GM12878 (cell line): ENCODE measurements at regions not wholly inside any gene's neighbourhood (a gene's known extent, or its start where the extent isn't known, plus 50 kb on each side); places are given as distances from the start of the nearest gene placed in this dataset.

Source experiments
- ATAC-seq: fragments of 200-7000 bp; cut with Tn5 transposase; 3 replicates; pipeline ENCODE4 v1.9.1; 2020; ENCODE audit warnings: mild to moderate bottlenecking, moderate library complexity
- BruUV-seq: library from RNA; stranded (reverse); fragments of 400-500 nt; replicated peaks from 2 replicates; lab custom pipeline; 2021; lab: Mats Ljungman, UMichigan
- CTCF ChIA-PET: fragments of 300-600 bp; sonication (Branson Sonifier 250); formaldehyde crosslinking; extraction: SDS; loops from one replicate; lab custom pipeline; 2021; ENCODE audit warnings: inconsistent platforms; lab: Yijun Ruan, JAX
- POLR2A ChIA-PET: fragments of 350-600 bp; formaldehyde crosslinking; extraction: SDS; loops from one replicate; lab custom pipeline; 2021; ENCODE audit warnings: inconsistent platforms; lab: Charles Lee
- RAD21 ChIA-PET: fragments of 300-600 bp; sonication (Branson Sonifier 250); formaldehyde crosslinking; loops from one replicate; lab custom pipeline; 2023; ENCODE audit warnings: antibody characterized with exemption; ENCODE audit not compliant: unreplicated experiment; lab: Charles Lee
- SMC1A ChIA-PET: fragments of 300-600 bp; sonication (Branson Sonifier 250); formaldehyde crosslinking; loops from one replicate; lab custom pipeline; 2023; ENCODE audit not compliant: unreplicated experiment, uncharacterized antibody; lab: Charles Lee
- DNase-seq: peaks from one replicate; pipeline ENCODE4 v3.0.0-alpha.2; 2011; ENCODE audit warnings: low read depth, low spot score
- FAIRE-seq: peaks from 3 replicates; lab custom pipeline; 2011; peaks lifted over from hg19 to GRCh38; lab: Jason Lieb, UNC
- H2AFZ ChIP-seq: 2 replicates; pipeline ENCODE4 v1.6.0; 2011; ENCODE audit warnings: low read depth, low read length, control low read depth; ENCODE audit not compliant: control insufficient read depth
- H3K27ac ChIP-seq: 2 replicates; pipeline ENCODE4 v1.5.1; 2011; ENCODE audit warnings: control low read depth; ENCODE audit not compliant: control insufficient read depth, insufficient read depth
- H3K27me3 ChIP-seq, 2 experiments: replicated peaks in 1 of 2; 2 replicates each; pipeline versions ENCODE4 v1.6.0 to v1.6.1; 2011; ENCODE audit warnings: low read length in 1 of 2; ENCODE audit not compliant: control insufficient read depth in 2 of 2, insufficient read depth in 2 of 2
- H3K36me3 ChIP-seq, 2 experiments: 2 replicates each; pipeline ENCODE4 v1.5.1; 2011; ENCODE audit warnings: low read length in 1 of 2; ENCODE audit not compliant: control insufficient read depth in 2 of 2, insufficient read depth in 2 of 2
- H3K4me1 ChIP-seq: 2 replicates; pipeline ENCODE4 v1.6.1; 2011; ENCODE audit warnings: mild to moderate bottlenecking, low read length, moderate library complexity, mixed read lengths; ENCODE audit not compliant: control insufficient read depth, insufficient read depth
- H3K4me2 ChIP-seq: 2 replicates; pipeline ENCODE4 v1.6.0; 2011; ENCODE audit warnings: control low read depth; ENCODE audit not compliant: control insufficient read depth, insufficient read depth
- H3K4me3 ChIP-seq: fragments of 200-600 bp; sonication (generic); 2 replicates; pipeline ENCODE4 v1.5.1; 2016
- H3K79me2 ChIP-seq: 2 replicates; pipeline ENCODE4 v1.6.0; 2011; ENCODE audit warnings: low read length; ENCODE audit not compliant: control insufficient read depth, insufficient read depth
- H3K9ac ChIP-seq: 2 replicates; pipeline ENCODE4 v1.8.0; 2011; ENCODE audit warnings: low read length, control low read depth, mixed read lengths; ENCODE audit not compliant: control insufficient read depth, insufficient read depth
- H3K9me3 ChIP-seq: replicated peaks from 3 replicates; pipeline ENCODE4 v1.5.1; 2011; ENCODE audit warnings: mild to moderate bottlenecking, low read length; ENCODE audit not compliant: control insufficient read depth, insufficient read depth
- H4K20me1 ChIP-seq: 2 replicates; pipeline ENCODE4 v1.6.0; 2011; ENCODE audit not compliant: control insufficient read depth, insufficient read depth
- BHLHE40 ChIP-seq, 2 experiments: fragments of 450-650 bp in 1 of 2; IDR thresholded peaks; 2 replicates each; pipeline ENCODE4 v1.6.1; 2011 to 2017; ENCODE audit warnings: low read depth in 2 of 2, borderline replicate concordance in 1 of 2, improper control_type of control experiment in 1 of 2, low read length in 1 of 2, mild to moderate bottlenecking in 1 of 2
- BMI1 ChIP-seq: fragments of 450-650 bp; IDR thresholded peaks from 2 replicates; pipeline ENCODE4 v1.6.1; 2016; ENCODE audit warnings: mild to moderate bottlenecking, moderate library complexity, borderline replicate concordance
- CHD2 ChIP-seq: IDR thresholded peaks from 2 replicates; pipeline ENCODE4 v1.6.1; 2011; ENCODE audit warnings: low read depth, low read length, improper control_type of control experiment, borderline replicate concordance
- CREB1 ChIP-seq: IDR thresholded peaks from 2 replicates; pipeline ENCODE4 v1.6.1; 2012; ENCODE audit warnings: low read depth, mild to moderate bottlenecking, inconsistent platforms
- CUX1 ChIP-seq: IDR thresholded peaks from 2 replicates; pipeline ENCODE4 v1.6.1; 2012; ENCODE audit warnings: improper control_type of control experiment, low read depth, low read length; ENCODE audit not compliant: insufficient replicate concordance
- FOS ChIP-seq: IDR thresholded peaks from 3 replicates; pipeline ENCODE4 v1.6.1; 2011; ENCODE audit warnings: borderline replicate concordance; ENCODE audit not compliant: insufficient read length; ENCODE audit errors: extremely low read depth
- JUNB ChIP-seq: IDR thresholded peaks from 2 replicates; pipeline ENCODE4 v1.6.1; 2016; ENCODE audit warnings: antibody characterized with exemption, mild to moderate bottlenecking
- JUND ChIP-seq: IDR thresholded peaks from 2 replicates; pipeline ENCODE4 v1.6.1; 2012; ENCODE audit warnings: low read depth, mild to moderate bottlenecking, low read length, improper control_type of control experiment, moderate library complexity
- MEF2B ChIP-seq: fragments of 450-650 bp; IDR thresholded peaks from 2 replicates; pipeline ENCODE4 v1.6.1; 2018; ENCODE audit warnings: mild to moderate bottlenecking, moderate library complexity; ENCODE audit not compliant: partially characterized antibody, poor library complexity, severe bottlenecking
- MYB ChIP-seq: fragments of 150-350 bp; IDR thresholded peaks from 2 replicates; pipeline ENCODE4 v1.6.1; 2014; ENCODE audit warnings: mild to moderate bottlenecking, low read depth, low read length, borderline replicate concordance
- NFYA ChIP-seq: IDR thresholded peaks from 2 replicates; pipeline ENCODE4 v1.6.1; 2011; ENCODE audit warnings: low read depth, mild to moderate bottlenecking, low read length, improper control_type of control experiment, borderline replicate concordance
- PKNOX1 ChIP-seq: fragments of 450-650 bp; IDR thresholded peaks from 2 replicates; pipeline ENCODE4 v1.6.1; 2016; ENCODE audit warnings: mild to moderate bottlenecking
- POLR2AphosphoS5 ChIP-seq: IDR thresholded peaks from 2 replicates; pipeline ENCODE4 v1.6.1; 2011; ENCODE audit warnings: mild to moderate bottlenecking, low read length, inconsistent platforms
- SMARCA5 ChIP-seq: fragments of 450-650 bp; IDR thresholded peaks from 2 replicates; pipeline ENCODE4 v1.6.1; 2017; ENCODE audit warnings: mild to moderate bottlenecking
- SUZ12 ChIP-seq: fragments of 200-600 bp; sonication (generic); IDR thresholded peaks from one replicate; pipeline ENCODE4 v1.6.1; 2018; ENCODE audit warnings: antibody characterized with exemption, mild to moderate bottlenecking; ENCODE audit not compliant: unreplicated experiment
- ZZZ3 ChIP-seq: IDR thresholded peaks from 2 replicates; pipeline ENCODE4 v1.6.1; 2011; ENCODE audit warnings: low read depth; ENCODE audit not compliant: control insufficient read depth, insufficient read length
- WGBS: methylation state at CpG from one replicate; pipeline ENCODE4 v1.1.6; 2016; ENCODE audit warnings: low lambda C conversion rate; ENCODE audit not compliant: insufficient replicate concordance, insufficient coverage; ENCODE audit errors: missing lambda C conversion rate; 5-methylcytosine and 5-hydroxymethylcytosine counted together
- in situ Hi-C: fragments of 300-500 bp; cut with MboI; formaldehyde crosslinking; loops from 9 replicates; pipeline ENCODE4 v1.14.3; 2018; ENCODE audit warnings: mixed read lengths
- intact Hi-C: fragments of 100-400 bp; cut with micrococcal nuclease; formaldehyde crosslinking; loops from one replicate; pipeline ENCODE4 v1.14.2; 2022; ENCODE audit not compliant: unreplicated experiment
- TF ChIP-seq, protein P1 (sequence below): IDR thresholded peaks from 2 replicates; pipeline ENCODE4 v1.6.1; 2011; ENCODE audit warnings: borderline replicate concordance, low read depth, mild to moderate bottlenecking, moderate library complexity, low read length; ENCODE audit not compliant: insufficient read depth, poor library complexity, severe bottlenecking

DNA sequence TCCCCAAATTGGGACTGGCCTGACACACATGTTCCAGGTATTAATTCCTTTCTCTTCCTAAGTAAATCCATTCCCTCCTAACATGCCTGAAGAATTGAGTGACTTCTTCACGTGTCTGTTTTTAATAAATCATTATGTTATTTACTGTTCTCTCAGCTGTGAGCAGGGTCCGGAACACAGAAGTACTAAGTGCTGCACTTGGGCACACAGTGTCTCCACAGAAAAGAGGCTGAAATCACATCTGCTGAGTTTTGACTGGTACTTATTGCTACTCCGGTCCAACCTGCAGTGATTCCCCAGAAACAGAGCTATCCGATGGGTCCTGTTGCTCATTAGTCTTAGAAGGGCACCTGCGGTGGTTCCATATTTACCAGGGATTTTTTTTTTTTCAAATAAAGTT, 202.6 kb downstream of the RBM46 start:
- H3K36me3 ChIP-seq: no peaks in the 10 kb centered on the region
- intact Hi-C loops: loop anchor here (2.0 to 5.0 kb wide), 2 partner anchors 49 to 804 kb away; no protein-coding TSS in a partner anchor
- no peaks in the 10 kb centered on the region for H3K27me3 ChIP-seq
- peak; percentile 22; the same call in 2 of the 3 replicates for ATAC-seq
- no peaks in the 10 kb centered on the region for H3K4me1 ChIP-seq
- POLR2A ChIA-PET: no interaction called here
- no peaks in the 10 kb centered on the region; the same call in 2 of the 3 replicates for H3K9me3 ChIP-seq
- no peak overlapping the region for H3K27ac ChIP-seq
- WGBS: 6% methylated on average over 5 of the region's 5 CpGs
- CTCF ChIA-PET: interaction anchor here (0.6 to 1.3 kb wide), 3 partner anchors 36 to 384 kb away, joined by 3 read pairs; no protein-coding TSS in a partner anchor
- no peaks in the 10 kb centered on the region for H4K20me1 ChIP-seq
- TF ChIP-seq FOS: no peak
- TF ChIP-seq, protein P1, sequence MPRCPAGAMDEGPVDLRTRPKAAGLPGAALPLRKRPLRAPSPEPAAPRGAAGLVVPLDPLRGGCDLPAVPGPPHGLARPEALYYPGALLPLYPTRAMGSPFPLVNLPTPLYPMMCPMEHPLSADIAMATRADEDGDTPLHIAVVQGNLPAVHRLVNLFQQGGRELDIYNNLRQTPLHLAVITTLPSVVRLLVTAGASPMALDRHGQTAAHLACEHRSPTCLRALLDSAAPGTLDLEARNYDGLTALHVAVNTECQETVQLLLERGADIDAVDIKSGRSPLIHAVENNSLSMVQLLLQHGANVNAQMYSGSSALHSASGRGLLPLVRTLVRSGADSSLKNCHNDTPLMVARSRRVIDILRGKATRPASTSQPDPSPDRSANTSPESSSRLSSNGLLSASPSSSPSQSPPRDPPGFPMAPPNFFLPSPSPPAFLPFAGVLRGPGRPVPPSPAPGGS: no peak
- no peak for TF ChIP-seq ZZZ3
- TF ChIP-seq SUZ12: no peak
- no peak for TF ChIP-seq PKNOX1
- TF ChIP-seq BHLHE40 (IDR thresholded peaks at IDR 0.05; ENCODE audit: borderline replicate concordance in 1 of 2, low read depth in 2 of 2, low read length in 1 of 2): no peak
- TF ChIP-seq MEF2B: no peak
- no peak for TF ChIP-seq CHD2
- TF ChIP-seq NFYA: no peak
- no peak for TF ChIP-seq JUND
- no peak for TF ChIP-seq CUX1
- no peak for TF ChIP-seq POLR2AphosphoS5
- no peak for TF ChIP-seq SMARCA5
- no peak for TF ChIP-seq BMI1
- no peak for TF ChIP-seq MYB
- no peak for TF ChIP-seq JUNB
- TF ChIP-seq CREB1: no peak
- TF ChIP-seq, all 136 proteins: peak for 0
- FAIRE-seq (no peak), DNase-seq (no peak)
- Histone ChIP-seq H3K79me2 (no peaks in the 10 kb centered on the region), H3K4me2 (no peak overlapping the region), H3K4me3 (no peak overlapping the region), H3K9ac (no peak overlapping the region), H2AFZ (no peak overlapping the region)
- in situ Hi-C loops: loop anchor here (5.0 to 25.0 kb wide), 2 partner anchors 389 to 804 kb away; no protein-coding TSS in a partner anchor
- ChIA-PET SMC1A (interaction anchor here (0.6 to 1.1 kb wide), 3 partner anchors 10 to 161 kb away, joined by 3 read pairs; no protein-coding TSS in a partner anchor), RAD21 (interaction anchor here (0.9 kb wide), 1 partner anchor 430 kb away, joined by 3 read pairs; no protein-coding TSS in a partner anchor)
- no TSS peak for BruUV-seq
